KG1 (cell line): ENCODE measurements at regions not wholly inside any gene's neighbourhood (a gene's known extent, or its start where the extent isn't known, plus 50 kb on each side); places are given as distances from the start of the nearest gene placed in this dataset.
"Not testable (repeated sequence)": the region's sequence is repeated elsewhere in the genome, so short reads cannot be mapped to it uniquely, and the experiment has no call there.

Source experiments
- DNase-seq: peaks from one replicate; lab custom pipeline; 2025; lab: John Stamatoyannopoulos, UW

DNA sequence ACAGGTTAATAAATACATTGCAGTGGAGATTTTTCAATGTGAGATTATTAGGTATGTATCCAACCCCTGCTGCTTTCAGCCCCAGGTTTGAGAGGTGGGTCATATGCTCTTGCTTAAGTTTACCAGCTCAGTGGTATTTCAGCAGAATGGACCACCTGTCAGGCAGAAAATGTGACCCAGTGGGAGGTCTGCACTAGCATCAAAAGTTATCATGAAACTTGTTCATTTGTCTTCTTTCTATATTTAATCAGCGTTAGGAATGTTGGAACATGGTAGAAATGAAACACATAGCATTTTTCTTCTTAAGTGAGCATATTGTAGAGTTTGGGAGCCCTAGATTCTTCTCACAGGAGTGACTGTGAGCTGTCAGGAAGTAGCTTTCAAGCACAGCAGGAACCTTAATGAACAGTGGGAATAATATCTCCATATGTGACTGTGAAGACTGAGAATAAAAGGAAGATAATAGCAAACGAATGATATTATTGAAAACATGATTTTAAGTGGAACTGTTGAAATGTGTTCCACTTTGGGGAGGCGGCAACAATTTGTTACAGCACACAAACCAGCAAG lies 596.9 kb upstream of the CDH6 start:
- DNase-seq: no peak

DNA sequence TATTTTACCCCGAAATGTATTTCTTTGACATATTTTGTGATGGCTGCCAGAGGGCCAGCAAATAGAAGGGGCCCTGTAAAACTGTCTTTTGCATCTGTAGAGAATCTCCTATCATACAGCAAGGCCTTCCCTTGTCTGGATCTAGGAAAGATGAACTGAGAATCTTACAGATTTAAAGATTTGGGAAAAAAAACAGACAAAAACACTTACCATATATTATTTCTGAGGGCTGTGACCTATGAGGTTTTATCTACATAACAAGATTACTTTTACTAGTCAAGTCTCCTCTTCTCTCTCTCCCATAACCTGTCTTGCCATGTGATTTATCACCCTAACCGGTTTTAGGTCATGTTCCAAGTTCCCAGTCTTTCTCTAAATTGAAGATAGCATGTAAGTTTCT lies 599.2 kb upstream of the CDH6 start:
- no peak for DNase-seq

DNA sequence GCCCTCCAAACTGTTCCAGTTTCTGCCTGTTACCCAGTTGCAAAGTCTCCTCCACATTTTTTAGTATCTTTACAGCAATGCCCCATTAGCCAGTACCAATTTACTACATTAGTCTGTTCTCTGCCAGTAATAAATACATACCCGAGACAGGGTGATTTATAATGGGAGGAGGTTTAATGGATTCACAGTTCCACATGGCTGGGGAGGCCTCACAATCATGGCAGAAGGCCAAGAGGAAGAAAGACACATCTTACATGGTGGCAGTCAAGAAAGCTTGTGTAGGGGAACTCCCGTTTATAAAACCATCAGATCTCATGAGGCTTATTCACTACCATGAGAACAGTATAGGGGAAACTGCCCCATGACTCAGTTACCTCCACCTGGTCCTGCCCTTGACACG lies 600.7 kb upstream of the CDH6 start:
- no peak for DNase-seq

DNA sequence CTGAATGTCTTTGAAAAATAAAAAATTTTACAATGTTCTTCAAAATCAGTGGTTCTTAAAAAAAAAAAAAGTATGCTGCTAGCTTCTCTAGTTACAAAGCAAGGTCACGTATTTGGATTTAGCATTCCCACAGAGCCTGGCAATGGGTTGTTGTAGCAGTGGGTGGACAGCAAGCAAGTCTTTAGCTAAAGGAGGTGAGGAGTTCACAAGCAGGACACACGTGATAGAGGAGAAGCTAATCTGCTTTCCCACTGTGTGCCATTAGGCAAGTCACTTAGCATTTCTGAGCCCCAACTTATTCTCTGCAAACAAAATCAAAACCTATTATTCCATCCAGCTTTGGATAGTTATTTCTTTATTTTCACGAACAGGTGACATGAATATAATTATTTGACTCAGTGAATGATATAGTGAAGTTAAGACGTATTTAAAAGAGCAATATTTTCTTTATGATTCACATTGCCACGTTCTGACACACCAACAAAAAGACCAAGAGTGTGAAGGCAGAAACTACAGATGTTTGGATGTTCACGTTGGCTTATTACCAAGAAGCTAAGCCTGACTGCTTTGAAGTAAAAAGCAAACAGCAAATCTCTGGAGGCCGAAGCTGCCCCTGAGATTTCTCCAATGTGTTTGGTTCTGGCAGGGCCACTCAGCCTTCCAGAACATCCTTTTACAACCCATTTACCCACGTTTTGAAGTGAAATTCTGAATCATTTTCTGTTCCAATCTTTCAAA lies 612.1 kb upstream of the CDH6 start:
- DNase-seq: no peak

DNA sequence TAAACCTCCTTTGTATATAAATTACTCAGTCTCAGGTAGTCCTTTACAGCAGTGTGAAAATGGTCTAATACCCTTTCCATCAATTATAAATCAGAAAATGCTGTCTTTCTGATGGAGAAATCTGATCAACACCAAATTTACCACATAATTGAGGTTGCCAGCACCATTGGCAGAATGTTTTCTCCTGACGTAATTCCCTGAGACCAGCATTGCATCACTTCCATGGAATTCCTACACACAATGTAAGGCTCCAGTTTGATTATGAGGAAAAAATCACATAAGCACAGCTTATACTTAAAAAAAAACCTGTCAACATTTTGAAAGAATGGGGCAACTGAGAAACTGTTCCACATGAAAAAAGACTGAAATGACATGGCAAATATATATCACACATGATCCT lies 618.7 kb upstream of the CDH6 start:
- DNase-seq: no peak

DNA sequence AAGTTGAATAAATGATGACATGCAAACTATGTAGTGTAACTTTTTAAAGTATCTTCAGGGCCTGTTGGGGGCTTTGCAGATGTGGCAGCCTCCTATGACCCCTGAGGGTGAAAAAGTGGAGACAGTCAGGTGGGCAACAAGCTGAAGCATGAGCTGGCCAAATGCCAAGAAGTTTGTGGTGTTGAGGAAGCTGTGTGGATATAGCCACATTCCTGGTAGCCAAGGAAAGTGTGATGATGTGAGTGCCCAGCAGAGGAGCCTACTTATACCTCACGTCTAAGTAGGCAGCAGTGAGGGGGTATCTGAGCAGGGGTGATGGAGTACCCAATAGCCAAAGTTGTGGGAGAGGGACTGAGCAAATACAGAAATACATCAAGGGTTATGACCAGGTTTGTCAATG lies 621.2 kb upstream of the CDH6 start:
- no peak for DNase-seq

DNA sequence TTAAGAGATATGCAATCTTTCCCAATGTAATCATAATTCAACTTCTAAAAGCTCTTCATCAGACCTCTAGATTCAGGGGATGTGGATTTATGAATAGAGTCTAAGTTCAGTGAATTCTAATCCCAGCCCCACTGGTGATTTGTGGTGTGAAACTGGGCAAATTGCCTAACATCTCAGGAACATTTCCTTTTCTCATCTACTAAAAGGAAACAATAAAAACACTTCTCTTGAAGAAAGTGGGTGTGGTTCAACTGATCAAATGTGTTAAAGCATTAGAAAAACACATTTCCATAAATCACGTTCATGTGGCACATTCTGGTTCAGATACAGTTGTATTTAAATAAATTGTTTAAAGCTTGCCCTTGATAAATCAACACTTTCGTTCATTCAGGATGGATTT lies 631.7 kb upstream of the CDH6 start:
- no peak for DNase-seq

DNA sequence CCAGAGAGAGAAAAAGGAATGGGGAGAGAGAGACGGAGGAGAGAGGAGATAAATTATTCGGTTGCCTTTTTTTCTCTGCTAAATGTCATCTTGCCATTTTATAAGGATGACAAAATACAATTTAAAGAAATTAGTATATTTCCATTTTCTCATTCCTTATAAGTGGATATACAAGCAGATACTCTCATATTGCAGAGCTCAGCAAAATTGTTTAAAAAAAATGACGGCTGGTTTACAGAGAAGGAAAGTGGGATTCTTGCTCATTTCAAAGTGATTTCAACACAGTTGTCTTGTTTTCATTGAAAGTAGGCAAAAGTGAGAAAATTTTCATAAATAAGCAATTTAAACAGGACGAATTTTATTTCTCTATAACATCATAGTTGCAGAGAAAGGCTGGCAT lies 641.9 kb upstream of the CDH6 start:
- DNase-seq: no peak

DNA sequence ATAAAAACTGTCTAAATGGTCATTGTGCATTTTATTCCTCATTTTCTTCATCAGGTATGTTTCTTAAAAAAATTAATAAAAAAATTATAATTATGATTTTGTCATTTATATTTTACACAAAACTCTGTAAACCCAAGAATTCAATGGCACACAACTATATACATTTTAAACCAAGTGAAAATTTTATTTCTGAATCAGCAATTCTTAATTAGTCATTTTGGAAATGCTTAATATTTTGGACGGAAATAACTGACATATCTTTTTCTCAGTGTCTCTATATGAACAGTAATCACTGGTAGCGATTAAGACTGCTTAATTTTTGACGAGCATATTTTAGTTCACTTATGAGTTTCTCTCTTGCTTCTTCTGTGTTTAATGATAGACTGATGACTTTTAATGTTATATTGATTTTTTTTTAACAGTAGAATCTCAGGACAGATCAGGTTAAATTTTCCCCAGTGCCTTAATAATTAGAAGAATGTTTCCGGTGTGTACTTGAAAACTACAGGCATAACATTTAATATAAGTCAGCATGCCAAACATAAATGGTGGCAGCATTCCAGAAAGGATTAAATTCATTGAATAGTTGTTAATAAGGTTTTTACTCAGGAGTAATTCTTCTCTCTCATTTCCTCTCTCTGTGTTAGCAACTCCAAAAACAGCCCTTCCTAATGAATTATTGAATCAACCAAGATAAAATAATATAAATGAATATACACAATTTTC lies 644.7 kb upstream of the CDH6 start:
- DNase-seq: no peak

DNA sequence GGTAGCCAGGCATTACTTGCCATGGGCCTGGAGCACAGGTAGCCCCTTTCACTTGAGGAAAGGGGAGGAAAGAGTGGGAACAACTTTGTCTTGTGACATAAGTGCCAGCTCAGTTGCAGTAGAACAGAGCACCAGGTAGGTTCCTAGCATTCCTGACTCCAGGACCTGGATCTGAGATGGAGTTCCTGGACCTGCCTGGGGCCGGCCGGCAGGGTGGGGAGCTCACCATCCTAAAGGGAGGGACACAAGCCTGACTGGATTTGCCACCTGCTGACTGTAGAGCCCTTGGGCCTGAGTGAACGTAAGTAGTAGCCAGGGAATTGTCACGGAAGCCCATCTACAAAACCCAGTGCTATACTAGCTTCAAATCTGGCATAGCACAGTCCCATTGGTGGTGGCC lies 653.3 kb upstream of the CDH6 start:
- DNase-seq: no peak

DNA sequence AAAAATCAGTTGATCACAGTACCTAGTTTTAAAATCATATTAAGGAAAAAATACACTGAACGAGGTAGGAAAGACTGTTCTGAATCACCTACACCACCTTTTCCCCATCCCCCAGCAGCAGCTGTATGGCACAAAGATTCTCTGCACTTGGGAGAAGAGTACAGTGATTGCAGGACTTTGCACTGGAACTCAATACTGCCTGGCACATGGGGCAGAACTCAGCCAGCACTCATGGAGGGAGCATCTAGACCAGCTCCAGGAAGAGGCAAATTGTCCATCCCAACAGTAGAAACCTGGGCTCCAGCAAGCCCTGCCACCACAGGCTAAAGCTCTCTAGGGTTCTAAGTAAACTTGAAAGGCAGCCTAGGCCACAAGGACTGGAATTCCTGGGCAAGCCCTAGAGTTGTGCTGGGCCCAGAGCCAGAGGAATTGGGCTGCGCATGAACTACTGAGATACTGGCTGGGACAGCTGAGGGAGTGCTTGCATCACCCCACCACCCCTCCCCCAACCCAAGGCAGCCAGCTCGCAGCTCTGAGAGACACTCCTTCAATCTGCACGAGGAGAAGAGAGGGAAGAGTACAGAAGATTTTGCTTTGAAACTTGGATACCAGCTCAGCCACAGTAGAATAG lies 654.4 kb upstream of the CDH6 start:
- DNase-seq: no peak

DNA sequence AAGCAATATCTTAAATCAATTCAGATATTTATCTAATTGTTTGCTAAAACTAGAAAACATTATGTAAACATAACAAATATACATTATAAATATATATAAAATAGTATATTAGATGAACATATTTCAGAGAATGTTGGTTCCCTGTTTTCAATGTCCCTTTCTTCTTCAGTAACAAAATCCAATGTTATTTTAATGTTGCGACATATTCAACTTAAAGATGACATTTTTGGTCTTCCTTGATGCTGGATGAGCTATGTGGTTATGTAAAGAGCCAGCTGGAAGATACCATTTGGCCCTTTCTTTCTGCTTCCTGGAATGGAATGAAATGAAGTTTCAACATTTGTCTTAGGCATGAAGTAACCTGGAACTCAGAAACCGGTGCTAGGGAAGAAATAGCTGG lies 668.1 kb upstream of the CDH6 start:
- no peak for DNase-seq

DNA sequence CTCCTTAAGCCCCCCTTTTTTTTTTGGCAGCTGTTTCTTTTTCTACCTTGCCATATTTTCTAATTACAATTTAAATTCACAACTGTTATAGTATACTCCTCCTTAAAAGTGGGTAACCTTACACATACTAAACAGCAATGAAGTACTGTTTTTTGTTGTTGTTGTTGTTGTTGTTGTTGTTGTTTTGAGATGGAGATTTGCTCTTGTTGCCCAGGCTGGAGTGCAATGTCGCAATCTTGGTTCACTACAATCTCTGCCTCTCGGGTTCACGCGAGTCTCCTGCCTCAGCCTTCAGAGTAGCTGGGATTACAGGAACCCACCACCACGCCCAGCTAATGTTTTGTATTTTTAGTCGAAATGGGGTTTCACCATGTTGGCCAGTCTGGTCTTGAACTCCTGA lies 669.1 kb upstream of the CDH6 start:
- DNase-seq: no peak

DNA sequence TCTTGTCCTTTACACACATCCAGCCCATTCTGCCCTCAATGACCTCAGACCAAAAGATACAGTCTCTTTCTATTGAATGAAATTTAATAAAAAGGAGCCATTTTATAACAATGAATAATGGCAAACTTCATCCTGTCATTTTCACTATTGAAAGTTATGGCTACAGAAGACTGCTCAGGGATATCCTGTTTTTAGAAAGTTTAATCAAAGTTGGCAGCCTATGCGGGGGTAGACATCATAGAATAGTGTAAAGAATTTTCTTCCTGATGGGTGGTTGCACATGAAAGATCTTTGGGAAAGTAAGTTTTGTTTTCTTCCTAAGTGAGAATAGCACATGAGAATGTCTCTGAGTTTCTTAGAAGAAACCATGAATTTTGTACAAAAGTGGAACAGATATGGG lies 670.4 kb upstream of the CDH6 start:
- no peak for DNase-seq

DNA sequence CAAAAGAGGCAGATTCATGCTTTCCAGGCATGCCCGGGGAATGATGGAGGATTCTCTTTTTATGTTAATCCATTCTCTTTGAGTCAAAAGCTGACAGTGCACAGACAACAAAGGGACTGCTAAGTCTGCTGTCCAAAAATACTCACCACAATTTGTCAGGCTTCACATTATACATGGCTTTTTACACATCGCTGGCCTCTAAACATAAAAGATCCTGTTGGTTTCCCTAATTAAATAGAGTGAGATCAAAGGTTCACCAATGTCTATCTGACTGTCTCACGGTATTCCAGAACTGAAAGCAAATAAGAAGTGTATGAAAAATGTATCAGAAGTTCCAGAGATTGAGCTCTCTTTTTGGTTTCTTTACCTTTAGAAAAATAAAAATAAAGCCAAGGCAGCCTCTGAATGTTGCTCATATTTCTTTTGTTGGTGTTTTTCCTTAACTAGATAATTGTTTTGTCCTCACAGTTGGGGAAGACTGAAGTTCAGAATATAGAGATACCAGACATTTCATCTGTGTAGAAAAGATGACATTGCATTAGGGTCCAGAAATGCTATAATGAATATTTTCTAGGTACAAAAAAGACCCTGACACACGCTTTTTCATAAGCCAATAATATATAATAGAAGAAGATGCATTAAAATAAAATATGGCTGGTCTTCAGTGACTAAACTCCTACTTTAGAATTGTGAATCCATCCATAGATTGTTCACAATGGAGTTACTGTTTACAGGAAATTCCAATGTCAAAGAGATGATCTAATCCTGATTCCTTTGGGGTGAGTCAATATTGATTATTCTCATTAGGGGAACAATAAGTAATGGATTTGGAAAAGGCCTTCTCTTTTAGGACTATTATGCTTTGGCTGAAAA lies 688.2 kb upstream of the CDH6 start:
- no peak for DNase-seq

DNA sequence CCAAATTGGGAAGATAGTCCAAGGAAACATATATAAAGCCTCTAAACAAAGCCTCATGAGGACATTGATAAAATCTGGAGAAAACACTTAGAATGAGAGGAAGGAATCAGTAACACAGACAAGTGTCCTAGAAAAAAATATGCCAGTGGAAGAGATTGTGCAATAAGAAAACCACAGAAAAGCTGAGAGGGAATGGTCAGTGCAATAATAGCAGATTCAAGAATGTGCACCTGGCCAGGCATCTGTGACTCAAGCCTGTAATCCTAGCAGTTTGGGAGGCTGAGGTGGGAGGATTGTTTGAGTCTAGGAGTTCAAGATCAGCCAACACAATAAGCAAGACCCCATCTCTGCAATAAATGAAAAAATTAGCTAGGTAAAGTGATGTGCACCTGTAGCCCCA lies 691.2 kb upstream of the CDH6 start:
- no peak for DNase-seq

DNA sequence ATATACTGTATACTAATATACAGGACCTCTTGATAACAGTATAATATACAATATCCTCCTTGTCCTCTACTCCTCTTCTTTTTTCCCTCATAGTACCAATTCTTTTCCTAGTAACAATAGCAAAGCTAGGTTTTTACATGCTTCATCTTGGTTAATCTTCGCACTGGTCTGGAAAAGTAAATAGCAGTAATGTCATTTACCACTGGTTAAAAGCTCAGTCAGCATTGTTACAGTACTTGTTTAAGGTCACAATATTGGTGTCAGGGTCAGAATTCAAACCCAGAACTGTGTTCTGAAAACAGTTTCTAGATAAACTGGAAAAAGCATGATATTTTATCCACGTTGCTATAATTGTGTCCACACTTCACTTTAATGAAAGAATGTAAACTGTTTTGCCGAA lies 692.4 kb upstream of the CDH6 start:
- DNase-seq: no peak

DNA sequence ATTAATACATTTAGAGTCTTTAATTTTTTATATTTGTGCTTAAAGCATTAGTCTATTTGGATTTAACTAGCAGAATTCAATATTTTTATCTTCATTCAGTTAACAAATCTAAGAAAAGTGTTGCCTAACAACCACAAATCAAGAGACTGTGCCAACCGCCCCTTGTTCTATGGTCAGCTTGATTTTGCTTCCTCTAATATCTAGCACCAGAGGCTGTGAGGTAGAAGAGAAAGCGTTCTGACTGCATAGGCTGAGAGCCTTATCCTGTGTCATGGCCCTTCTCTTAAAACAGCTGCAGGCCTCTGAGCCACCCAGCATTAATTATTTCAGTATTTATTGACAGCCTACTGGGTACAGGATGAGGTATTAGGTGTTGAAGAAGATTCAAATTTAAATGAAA lies 693.0 kb upstream of the CDH6 start:
- no peak for DNase-seq

DNA sequence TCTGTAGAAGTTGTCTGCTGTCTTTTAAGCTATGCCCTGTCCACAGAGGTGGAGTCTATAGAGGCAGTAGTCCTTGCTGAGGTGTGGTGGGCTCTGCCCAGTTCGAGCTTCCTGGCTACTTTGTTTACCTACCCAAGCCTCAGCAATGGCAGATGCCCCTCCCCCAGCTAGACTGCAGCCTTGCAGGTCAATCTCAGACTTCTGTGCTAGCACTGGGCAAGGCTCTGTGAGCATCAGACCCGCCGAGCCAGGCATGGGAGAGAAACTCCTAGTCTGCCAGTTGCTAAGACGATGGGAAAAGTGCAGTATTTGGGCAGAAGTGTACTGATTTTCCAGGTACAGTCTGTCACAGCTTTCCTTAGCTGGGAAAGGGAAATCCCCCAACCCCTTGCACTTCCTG lies 694.1 kb upstream of the CDH6 start:
- no peak for DNase-seq

DNA sequence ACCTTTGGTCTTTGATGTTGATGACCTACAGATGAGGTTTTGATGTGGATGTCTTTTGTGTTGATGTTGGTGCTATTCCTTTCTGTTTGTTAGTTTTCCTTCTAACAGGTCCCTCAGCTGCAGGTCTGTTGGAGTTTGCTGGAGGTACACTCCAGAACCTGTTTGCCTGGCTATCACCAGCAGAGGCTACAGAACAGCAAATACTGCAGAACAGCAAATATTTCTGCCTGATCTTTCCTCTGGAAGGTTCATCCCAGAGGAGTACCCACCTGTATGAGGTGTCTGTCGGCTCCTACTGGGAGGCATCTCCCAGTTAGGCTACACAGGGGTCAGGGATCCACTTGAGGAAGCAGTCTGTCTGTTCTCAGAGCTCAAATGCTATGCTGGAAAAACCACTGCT lies 694.5 kb upstream of the CDH6 start:
- no peak for DNase-seq

DNA sequence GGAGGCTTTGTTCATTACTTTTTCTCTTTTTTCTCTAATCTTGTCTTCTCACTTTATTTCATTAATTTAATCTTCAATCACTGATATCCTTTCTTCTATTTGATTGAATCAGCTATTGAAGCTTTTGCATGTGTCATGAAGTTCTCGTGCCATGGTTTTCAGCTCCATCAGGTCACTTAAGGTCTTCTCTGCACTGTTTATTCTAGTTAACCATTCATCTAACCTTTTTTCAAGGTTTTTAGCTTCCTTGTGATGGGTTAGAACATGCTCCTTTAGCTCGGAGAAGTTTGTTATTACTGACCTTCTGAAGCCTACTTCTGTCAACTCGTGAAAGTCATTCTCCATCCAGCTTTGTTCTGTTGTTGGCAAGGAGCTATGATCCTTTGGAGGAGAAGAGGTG lies 695.0 kb upstream of the CDH6 start:
- DNase-seq: not testable (repeated sequence)

DNA sequence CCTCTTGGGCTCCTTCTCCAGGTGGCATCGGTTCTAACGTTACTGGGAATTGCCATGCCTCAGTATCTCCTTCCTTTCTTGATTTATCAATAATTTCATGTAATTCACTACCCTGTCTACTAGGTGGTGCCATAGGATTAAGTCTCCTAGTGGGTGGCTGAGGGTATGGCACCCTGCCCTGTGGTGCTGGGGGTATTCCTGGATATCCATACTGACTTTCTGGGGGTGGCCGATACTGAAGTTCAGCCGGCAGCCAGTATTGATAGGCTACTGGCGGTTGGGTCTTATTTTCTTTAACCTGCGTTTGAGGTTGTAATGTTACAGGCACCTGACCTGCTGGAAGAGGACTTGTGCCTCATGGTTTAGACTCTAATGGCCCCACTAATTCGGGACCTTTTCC lies 699.4 kb upstream of the CDH6 start:
- DNase-seq: not testable (repeated sequence)
